NCI-H2227 (cell line): ENCODE measurements at regions not wholly inside any gene's neighbourhood (a gene's known extent, or its start where the extent isn't known, plus 50 kb on each side); places are given as distances from the start of the nearest gene placed in this dataset.

Experiments
- DNase-seq: peaks from one replicate; lab custom pipeline; 2025; ENCODE audit not compliant: unreplicated experiment; lab: John Stamatoyannopoulos, UW

GRCh38 chr14:41409806-41410205, 196.9 kb upstream of the LRFN5 start:
- no peak for DNase-seq

- no peak for DNase-seq
Measured at GRCh38 chr14:41404126-41404525, 202.6 kb upstream of the LRFN5 start.

DNA sequence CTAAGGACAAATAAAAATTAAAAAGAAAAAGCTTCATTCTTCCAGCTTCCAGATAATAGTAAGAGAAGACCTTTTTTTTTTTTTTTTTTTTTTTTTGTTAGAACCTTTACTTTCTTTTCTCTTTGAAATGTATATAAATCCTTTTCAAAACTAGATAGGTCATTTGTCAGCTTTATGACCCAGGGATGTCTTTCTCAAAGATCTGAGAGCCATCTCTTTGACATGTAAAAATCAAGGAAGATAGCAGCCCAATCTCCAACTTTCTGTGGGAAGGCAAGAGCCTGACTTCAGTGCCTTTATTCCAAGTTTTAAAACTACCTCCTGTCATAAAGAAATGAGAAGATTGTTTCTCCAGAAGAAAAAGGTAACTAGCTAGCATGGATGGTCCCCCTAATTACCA, 203.3 kb upstream of the LRFN5 start:
- DNase-seq, result no peak

DNA sequence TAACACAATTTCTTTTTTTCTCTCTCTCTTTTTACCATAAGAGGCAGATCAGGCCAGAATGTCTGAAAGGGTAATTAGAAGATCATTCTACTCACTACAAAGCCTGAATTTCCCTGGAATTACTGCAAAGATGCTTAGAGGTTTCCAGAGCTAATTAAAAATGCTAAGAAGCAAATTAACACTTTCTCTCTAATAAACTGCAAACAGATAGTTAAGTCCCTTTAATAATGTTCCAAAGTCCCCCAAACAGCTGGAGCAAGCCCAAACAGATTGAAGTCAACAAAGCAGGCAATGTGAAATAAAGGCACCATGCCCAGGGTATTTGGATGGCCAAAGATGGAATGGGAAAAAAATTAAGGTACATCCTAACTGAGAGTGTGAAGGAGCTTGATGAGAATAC, 208.8 kb upstream of the LRFN5 start:
- DNase-seq, result no peak

GRCh38 chr14:41393512-41393911, 213.2 kb upstream of the LRFN5 start:
- no peak for DNase-seq

DNA sequence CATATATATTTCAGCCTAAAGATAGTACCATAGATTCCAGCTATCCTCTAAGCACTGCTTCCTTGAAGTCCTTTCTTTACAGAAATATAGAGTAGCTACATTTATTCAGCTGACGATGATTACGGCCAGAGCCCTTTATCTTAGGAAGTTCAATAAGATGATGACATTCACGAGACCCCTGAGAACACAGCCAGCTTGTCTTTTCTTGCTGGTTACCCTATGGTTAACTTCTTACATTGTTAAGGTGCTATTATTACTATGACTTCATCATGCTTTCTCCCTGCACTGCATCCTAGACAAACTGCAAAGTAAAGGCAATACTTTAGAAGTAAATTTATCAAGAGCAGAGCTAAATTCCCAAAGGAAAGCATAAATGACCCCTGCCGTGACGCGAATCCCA, 214.4 kb upstream of the LRFN5 start:
- no peak for DNase-seq

GRCh38 chr14:41389355-41389754, 217.3 kb upstream of the LRFN5 start:
- no peak for DNase-seq

GRCh38 chr14:41385797-41386196, 220.9 kb upstream of the LRFN5 start:
- DNase-seq, result no peak

DNA sequence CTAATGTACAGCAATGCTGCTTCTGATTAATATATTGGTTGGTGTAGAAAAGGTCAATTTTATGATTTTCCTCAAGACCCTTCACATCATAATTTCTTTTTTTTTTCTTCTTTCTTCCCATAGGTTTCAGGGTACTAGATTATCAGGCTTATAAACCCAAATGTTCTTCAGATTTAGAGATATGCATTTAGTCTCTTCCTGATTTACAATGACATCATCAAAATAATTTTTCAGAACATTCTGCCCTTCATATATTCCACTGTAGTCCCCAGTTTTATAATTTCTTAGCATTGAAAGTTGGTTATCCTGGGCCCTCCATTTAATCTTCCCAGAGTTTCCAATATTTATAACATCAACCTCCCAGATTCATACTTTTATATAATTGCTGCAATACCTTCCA, 226.7 kb upstream of the LRFN5 start:
- DNase-seq, result no peak

GRCh38 chr14:41378526-41378925, 228.2 kb upstream of the LRFN5 start:
- no peak for DNase-seq

DNA sequence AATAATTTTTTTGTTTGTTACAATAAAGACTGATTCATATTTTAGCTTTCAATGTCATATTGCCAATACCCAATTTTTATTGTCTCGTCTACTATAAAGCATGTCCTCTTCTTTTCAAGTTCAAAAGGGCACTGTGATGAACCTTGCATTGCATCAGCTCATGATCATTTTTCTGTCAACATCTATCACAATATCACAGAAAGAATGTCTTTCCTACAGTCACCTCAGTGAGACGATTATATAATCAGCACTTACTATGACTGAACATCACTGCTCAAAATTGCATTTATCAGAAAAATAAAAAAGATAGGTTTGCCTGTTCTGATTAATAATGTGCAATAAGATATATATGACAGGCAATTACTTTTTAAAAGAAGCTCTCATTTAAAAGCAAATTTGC, 228.7 kb upstream of the LRFN5 start:
- DNase-seq, result no peak

GRCh38 chr14:41374092-41374491, 232.6 kb upstream of the LRFN5 start:
- no peak for DNase-seq

DNA sequence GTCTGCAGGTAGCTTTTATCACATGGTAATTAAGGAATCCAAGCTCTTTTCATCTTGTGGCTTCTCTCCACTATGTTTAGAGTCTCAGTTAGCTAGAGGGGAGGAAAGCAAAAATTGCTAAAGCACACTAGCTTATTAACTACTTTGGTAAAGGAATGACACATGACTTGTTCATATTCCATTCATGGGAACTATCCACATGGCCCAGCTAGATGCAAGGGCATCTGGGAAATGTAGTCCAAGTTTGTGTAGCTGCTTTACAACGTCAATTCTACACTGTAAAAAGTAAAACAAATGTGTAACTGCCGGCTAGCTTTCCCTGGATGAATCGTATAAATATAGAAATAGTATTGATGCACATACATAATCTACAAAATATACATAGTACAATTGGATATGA, 244.5 kb upstream of the LRFN5 start:
- no peak for DNase-seq

GRCh38 chr14:41360126-41360525, 246.6 kb upstream of the LRFN5 start:
- DNase-seq, result no peak

DNA sequence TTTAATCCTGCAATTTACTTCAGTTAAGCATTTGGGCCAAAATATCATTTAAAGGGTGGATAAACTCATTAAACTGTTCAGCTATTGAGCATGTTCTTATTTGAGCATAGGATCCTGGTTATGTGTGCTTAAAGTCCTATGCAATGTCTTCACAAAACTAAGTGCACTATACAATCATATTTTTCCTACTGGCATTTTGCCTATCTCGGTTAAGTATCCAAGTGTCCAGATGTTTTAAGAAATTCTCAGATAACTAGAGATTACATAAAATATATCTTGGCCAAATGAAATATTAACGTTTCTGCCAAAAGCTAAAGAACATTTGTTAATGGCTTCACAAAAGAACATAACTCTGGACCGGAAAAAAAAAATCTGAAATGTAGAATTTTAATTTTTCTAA, 250.8 kb upstream of the LRFN5 start:
- DNase-seq, result no peak

- DNase-seq, result no peak
Measured at GRCh38 chr14:41350476-41350875, 256.2 kb upstream of the LRFN5 start.

DNA sequence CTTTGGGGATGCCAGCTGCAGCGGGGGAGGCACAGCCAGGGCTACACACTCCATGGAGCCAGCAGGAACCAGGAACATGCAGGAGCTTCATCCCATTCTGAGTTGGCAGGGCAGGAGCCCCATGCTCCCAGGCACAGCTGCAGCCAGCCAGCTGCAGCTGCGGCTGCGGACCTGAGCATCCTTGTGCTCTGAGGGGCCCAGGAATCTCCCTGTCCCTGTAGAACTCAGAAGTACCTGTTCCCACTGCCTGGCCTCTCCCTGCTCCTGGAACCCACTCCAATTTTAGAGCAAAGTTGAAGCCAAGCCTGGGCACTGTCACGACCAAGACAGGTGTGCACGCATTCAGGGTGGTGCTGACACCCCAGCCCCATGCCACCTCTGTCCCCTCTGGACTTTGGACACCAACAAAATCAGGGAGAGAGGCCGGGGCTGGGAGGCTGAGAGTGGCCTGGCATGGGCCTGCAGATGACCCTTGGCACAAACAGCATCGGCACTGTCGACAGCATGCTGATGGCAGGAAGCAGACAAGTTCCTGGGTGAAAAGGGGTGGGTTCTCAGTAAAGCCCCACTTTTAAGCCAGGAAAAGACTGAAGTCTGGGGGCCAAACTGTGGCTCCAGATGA, 257.3 kb upstream of the LRFN5 start:
- no peak for DNase-seq

- DNase-seq, result no peak
Measured at GRCh38 chr14:41343857-41344256, 262.8 kb upstream of the LRFN5 start.

- no peak for DNase-seq
Measured at GRCh38 chr14:41313196-41313595, 293.5 kb upstream of the LRFN5 start.

GRCh38 chr14:41303506-41303905, 303.2 kb upstream of the LRFN5 start:
- no peak for DNase-seq

GRCh38 chr14:41302776-41303175, 303.9 kb upstream of the LRFN5 start:
- no peak for DNase-seq

DNA sequence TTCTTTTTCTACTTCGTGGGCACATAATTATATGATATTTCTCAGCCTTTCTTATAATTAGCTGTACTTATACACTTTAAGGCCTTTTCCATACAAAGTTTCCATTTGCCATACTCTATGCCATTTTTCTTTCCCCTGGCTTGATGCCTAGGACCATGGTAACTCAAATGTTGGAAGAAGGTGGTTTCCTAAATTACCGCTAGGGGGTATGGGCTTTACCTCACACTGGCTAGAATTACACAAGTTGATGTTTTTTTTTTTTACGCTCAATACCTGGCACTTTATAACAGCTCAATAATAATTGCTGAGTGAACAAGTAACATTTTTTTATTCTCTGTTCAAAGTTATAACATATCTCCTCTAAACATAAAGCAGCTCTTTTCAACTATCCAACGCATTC, 306.8 kb upstream of the LRFN5 start:
- DNase-seq, result no peak

DNA sequence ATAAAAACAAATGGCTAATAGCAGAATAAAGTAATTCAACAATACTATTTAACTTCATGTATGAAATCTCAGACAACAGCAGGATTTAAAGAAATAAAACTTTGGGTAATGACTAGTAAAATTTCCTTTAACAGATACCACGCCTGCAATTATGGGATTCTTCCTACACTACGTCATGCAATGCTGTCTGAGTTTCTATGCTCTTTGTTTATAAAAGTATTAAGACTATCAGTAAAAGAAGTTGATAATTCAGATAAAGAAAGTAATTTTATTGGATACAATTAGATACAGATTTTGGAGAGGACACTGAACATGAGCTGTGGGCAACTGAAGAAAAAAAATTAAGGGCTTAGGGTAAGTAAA, 308.4 kb upstream of the LRFN5 start:
- DNase-seq, result no peak
